SU-DHL-6 (cell line): ENCODE measurements at regions not wholly inside any gene's neighbourhood (a gene's known extent, or its start where the extent isn't known, plus 50 kb on each side); places are given as distances from the start of the nearest gene placed in this dataset.

Experiments
- H2AFZ ChIP-seq: fragments of 200-600 bp; sonication (generic); 2 replicates; pipeline ENCODE4 v1.6.1; 2014; ENCODE audit warnings: low read depth, mild to moderate bottlenecking, moderate library complexity, mixed read lengths, antibody characterized with exemption, low read length; ENCODE audit not compliant: severe bottlenecking
- H3F3A ChIP-seq: fragments of 200-600 bp; shearing (Covaris generic); 2 replicates; pipeline ENCODE4 v1.6.0; 2016; ENCODE audit warnings: antibody characterized with exemption, mild to moderate bottlenecking; ENCODE audit not compliant: insufficient read depth
- H3K27ac ChIP-seq: fragments of 200-600 bp; sonication (generic); 2 replicates; pipeline ENCODE4 v1.5.1; 2016; ENCODE audit warnings: low read depth, mild to moderate bottlenecking, low read length, moderate library complexity, mixed read lengths
- H3K27me3 ChIP-seq: fragments of 200-600 bp; sonication (generic), shearing (Covaris generic); 2 replicates; pipeline ENCODE4 v1.6.0; 2014; ENCODE audit warnings: mild to moderate bottlenecking, low read length
- H3K36me3 ChIP-seq: fragments of 200-600 bp; sonication (generic); 2 replicates; pipeline ENCODE4 v1.6.1; 2014; ENCODE audit warnings: mild to moderate bottlenecking, low read length, mixed read lengths
- H3K4me2 ChIP-seq: fragments of 300-600, 200-600 bp; shearing (Covaris generic), sonication (generic); 2 replicates; pipeline ENCODE4 v1.6.0; 2014; ENCODE audit warnings: low read length, low read depth, mild to moderate bottlenecking; ENCODE audit not compliant: poor library complexity, severe bottlenecking
- H3K4me3 ChIP-seq: fragments of 200-600 bp; sonication (generic); 2 replicates; pipeline ENCODE4 v1.5.1; 2014; ENCODE audit warnings: antibody characterized with exemption, low read length, mild to moderate bottlenecking, mixed read lengths; ENCODE audit not compliant: insufficient read depth, poor library complexity, severe bottlenecking
- H3K79me2 ChIP-seq: fragments of 200-600 bp; sonication (generic); 2 replicates; pipeline ENCODE4 v1.6.1; 2014; ENCODE audit warnings: mild to moderate bottlenecking, low read length, moderate library complexity; ENCODE audit not compliant: insufficient read depth
- H3K9ac ChIP-seq: fragments of 200-600 bp; sonication (generic); 2 replicates; pipeline ENCODE4 v1.7.0; 2014; ENCODE audit warnings: mild to moderate bottlenecking, low read length
- H3K9me2 ChIP-seq: fragments of 200-600 bp; sonication (generic); replicated peaks from 2 replicates; pipeline ENCODE4 v1.6.1; 2014; ENCODE audit warnings: low read length; ENCODE audit not compliant: insufficient read depth
- H3K9me3 ChIP-seq: fragments of 200-600 bp; sonication (generic); 2 replicates; pipeline ENCODE4 v1.6.1; 2014; ENCODE audit warnings: low read length, mixed read lengths; ENCODE audit not compliant: insufficient read depth
- H4K20me1 ChIP-seq: fragments of 200-600 bp; sonication (generic); 2 replicates; pipeline ENCODE4 v1.6.1; 2014; ENCODE audit warnings: low read depth, mild to moderate bottlenecking, antibody characterized with exemption, low read length, moderate library complexity, mixed read lengths
- CTCF ChIP-seq: fragments of 200-600 bp; sonication (generic); IDR thresholded peaks from one replicate; pipeline ENCODE4 v1.5.1; 2017; ENCODE audit warnings: antibody characterized with exemption, mild to moderate bottlenecking, low read length, moderate library complexity; ENCODE audit not compliant: insufficient read depth, poor library complexity, severe bottlenecking
- EZH2phosphoT487 ChIP-seq: fragments of 200-600 bp; sonication (generic), shearing (Covaris generic); conservative IDR thresholded peaks from 2 replicates; pipeline ENCODE4 v1.6.1; 2018; ENCODE audit warnings: mild to moderate bottlenecking, antibody characterized with exemption, low read length, moderate library complexity, mixed read lengths

GRCh38 chr6:1024161-1024560 lies 287.7 kb upstream of the FOXQ1 start:
- Histone ChIP-seq H3F3A (no peaks in the 10 kb centered on the region), H3K79me2 (no peaks in the 10 kb centered on the region), H3K4me3 (no peak overlapping the region), H3K36me3 (no peaks in the 10 kb centered on the region), H3K9me2 (no peaks in the 10 kb centered on the region), H3K9me3 (no peaks in the 10 kb centered on the region), H3K27me3 (no peaks in the 10 kb centered on the region), H2AFZ (no peak overlapping the region), H3K9ac (no peak overlapping the region), H3K27ac (no peak overlapping the region), H4K20me1 (no peaks in the 10 kb centered on the region), H3K4me2 (no peak overlapping the region)
- TF ChIP-seq CTCF (no peak), EZH2phosphoT487 (no peak)

- Histone ChIP-seq H3K4me2 (no peak overlapping the region), H3K36me3 (no peaks in the 10 kb centered on the region), H3K27ac (no peak overlapping the region), H3K9me3 (no peaks in the 10 kb centered on the region), H4K20me1 (no peaks in the 10 kb centered on the region), H2AFZ (no peak overlapping the region), H3K79me2 (no peaks in the 10 kb centered on the region), H3K9ac (no peak overlapping the region), H3K9me2 (no peaks in the 10 kb centered on the region), H3K27me3 (no peaks in the 10 kb centered on the region), H3K4me3 (no peak overlapping the region), H3F3A (no peaks in the 10 kb centered on the region)
- TF ChIP-seq CTCF (no peak), EZH2phosphoT487 (no peak)
Observed at GRCh38 chr6:1023229-1023628, 288.7 kb upstream of the FOXQ1 start.

GRCh38 chr6:1022719-1023118 lies 289.2 kb upstream of the FOXQ1 start:
- H3K79me2 ChIP-seq: no peaks in the 10 kb centered on the region
- no peaks in the 10 kb centered on the region for H3K9me3 ChIP-seq
- no peak overlapping the region for H2AFZ ChIP-seq
- no peak overlapping the region for H3K4me2 ChIP-seq
- H4K20me1 ChIP-seq: no peaks in the 10 kb centered on the region
- H3K27ac ChIP-seq: no peak overlapping the region
- no peaks in the 10 kb centered on the region for H3K27me3 ChIP-seq
- no peaks in the 10 kb centered on the region for H3K36me3 ChIP-seq
- H3K9ac ChIP-seq: no peak overlapping the region
- H3F3A ChIP-seq: no peaks in the 10 kb centered on the region
- H3K9me2 ChIP-seq: no peaks in the 10 kb centered on the region
- H3K4me3 ChIP-seq: no peak overlapping the region
- no peak for TF ChIP-seq EZH2phosphoT487
- no peak for TF ChIP-seq CTCF

- no peaks in the 10 kb centered on the region for H3F3A ChIP-seq
- TF ChIP-seq EZH2phosphoT487: no peak
- no peak for TF ChIP-seq CTCF
- no peaks in the 10 kb centered on the region for H4K20me1 ChIP-seq
- no peak overlapping the region for H2AFZ ChIP-seq
- H3K4me2 ChIP-seq: no peak overlapping the region
- no peak overlapping the region for H3K27ac ChIP-seq
- no peaks in the 10 kb centered on the region for H3K27me3 ChIP-seq
- H3K79me2 ChIP-seq: no peaks in the 10 kb centered on the region
- H3K36me3 ChIP-seq: no peaks in the 10 kb centered on the region
- H3K4me3 ChIP-seq: no peak overlapping the region
- no peaks in the 10 kb centered on the region for H3K9me2 ChIP-seq
- no peaks in the 10 kb centered on the region for H3K9me3 ChIP-seq
- H3K9ac ChIP-seq: no peak overlapping the region
Observed at GRCh38 chr6:1020837-1021236, 291.1 kb upstream of the FOXQ1 start.
